T-helper 1 cell (primary cell): ENCODE measurements at regions not wholly inside any gene's neighbourhood (a gene's known extent, or its start where the extent isn't known, plus 50 kb on each side); places are given as distances from the start of the nearest gene placed in this dataset.
"Not testable (repeated sequence)": the region's sequence is repeated elsewhere in the genome, so short reads cannot be mapped to it uniquely, and the experiment has no call there.

Experiments
- DNase-seq, 5 donors: peaks; one replicate each; pipeline ENCODE4 v3.0.0-alpha.2; 2012 to 2020

- DNase-seq = no peak
These were observed 68.8 kb upstream of the SFSWAP start for GRCh38 chr12:131642101-131642540.

GRCh38 chr12:131642771-131643170, 68.1 kb upstream of the SFSWAP start:
- DNase-seq = no peak

- no peak for DNase-seq
These were observed 67.0 kb upstream of the SFSWAP start for GRCh38 chr12:131643631-131644452.

GRCh38 chr12:131644481-131644880, 66.4 kb upstream of the SFSWAP start:
- DNase-seq = no peak

- not testable (repeated sequence) for DNase-seq
These were observed 66.0 kb upstream of the SFSWAP start for GRCh38 chr12:131644917-131645316.

GRCh38 chr12:131645557-131645956, 65.3 kb upstream of the SFSWAP start:
- DNase-seq = not testable (repeated sequence)

GRCh38 chr12:131646444-131646843, 64.4 kb upstream of the SFSWAP start:
- not testable (repeated sequence) for DNase-seq

GRCh38 chr12:131647667-131648066, 63.2 kb upstream of the SFSWAP start:
- no peak for DNase-seq

GRCh38 chr12:131655469-131656174, 55.3 kb upstream of the SFSWAP start:
- not testable (repeated sequence) for DNase-seq

GRCh38 chr12:131656796-131657195, 54.1 kb upstream of the SFSWAP start:
- not testable (repeated sequence) for DNase-seq

GRCh38 chr12:131658605-131659004, 52.3 kb upstream of the SFSWAP start:
- not testable (repeated sequence) for DNase-seq

- not testable (repeated sequence) for DNase-seq
These were observed 51.4 kb upstream of the SFSWAP start for GRCh38 chr12:131659484-131659883.

GRCh38 chr12:131659976-131660375, 50.9 kb upstream of the SFSWAP start:
- not testable (repeated sequence) for DNase-seq

- DNase-seq = not testable (repeated sequence)
These were observed 50.5 kb upstream of the SFSWAP start for GRCh38 chr12:131660401-131660800.
